SK-N-SH (cell line): ENCODE measurements at regions not wholly inside any gene's neighbourhood (a gene's known extent, or its start where the extent isn't known, plus 50 kb on each side); places are given as distances from the start of the nearest gene placed in this dataset.

Experiments used
- CTCF ChIA-PET: fragments of 300-600, 350-600 bp; formaldehyde crosslinking; extraction: SDS; loops from one replicate; lab custom pipeline; 2021; lab: Yijun Ruan, JAX
- POLR2A ChIA-PET: fragments of 350-600 bp; sonication (Branson Sonifier 250); formaldehyde crosslinking; extraction: SDS; loops from one replicate; lab custom pipeline; 2020; ENCODE audit warnings: antibody characterized with exemption, inconsistent platforms; lab: Yijun Ruan, JAX
- DNase-seq: peaks from one replicate; pipeline ENCODE4 v3.0.0; 2012
- H2AFZ ChIP-seq: fragments of 200-600 bp; sonication (generic); 2 replicates; pipeline ENCODE4 v1.8.1; 2016; ENCODE audit warnings: antibody characterized with exemption, mild to moderate bottlenecking, low read depth
- H3F3A ChIP-seq: fragments of 200-600 bp; sonication (generic); replicated peaks from 2 replicates; pipeline ENCODE3; 2016; ENCODE audit warnings: antibody characterized with exemption, mild to moderate bottlenecking; ENCODE audit not compliant: insufficient read depth
- H3K27ac ChIP-seq, 2 experiments: fragments of 200-500 bp in 1 of 2; fragments of 200-600 bp in 1 of 2; sonication (Bioruptor generic) in 1 of 2; sonication (generic), shearing (Covaris generic) in 1 of 2; 2 replicates each; pipeline versions ENCODE4 v1.5.1 to v1.6.1; 2014 to 2016; ENCODE audit warnings: low read depth in 2 of 2, inconsistent platforms in 1 of 2, low read length in 1 of 2, mild to moderate bottlenecking in 1 of 2, mixed read lengths in 1 of 2
- H3K27me3 ChIP-seq: fragments of 200-600 bp; sonication (generic), shearing (Covaris generic); 2 replicates; pipeline ENCODE4 v1.6.1; 2016; ENCODE audit warnings: mixed run types; ENCODE audit not compliant: insufficient read depth
- H3K36me3 ChIP-seq, 2 experiments: fragments of 200-500 bp in 1 of 2; fragments of 200-600 bp in 1 of 2; sonication (Bioruptor generic) in 1 of 2; sonication (generic) in 1 of 2; replicated peaks in 1 of 2; 2 replicates each; pipeline versions ENCODE3 to v1.5.1; 2014 to 2016; ENCODE audit warnings: low read length in 1 of 2, mild to moderate bottlenecking in 1 of 2; ENCODE audit not compliant: insufficient read depth in 2 of 2, control insufficient read depth in 1 of 2
- H3K4me1 ChIP-seq, 2 experiments: fragments of 200-500 bp in 1 of 2; fragments of 200-600 bp in 1 of 2; sonication (Bioruptor generic) in 1 of 2; sonication (generic), shearing (Covaris generic) in 1 of 2; 2 replicates each; pipeline versions ENCODE4 v1.5.1 to v1.6.1; 2014 to 2016; ENCODE audit warnings: low read depth in 1 of 2, low read length in 1 of 2, mixed run types in 1 of 2; ENCODE audit not compliant: insufficient read depth in 2 of 2, control insufficient read depth in 1 of 2
- H3K4me2 ChIP-seq: fragments of 200-600 bp; sonication (generic), shearing (Covaris generic); 2 replicates; pipeline ENCODE4 v1.6.1; 2017; ENCODE audit warnings: mixed run types
- H3K4me3 ChIP-seq, 2 experiments: fragments of 200-500 bp in 1 of 2; fragments of 200-600 bp in 1 of 2; sonication (Bioruptor generic) in 1 of 2; sonication (generic), shearing (Covaris generic) in 1 of 2; 2 replicates each; pipeline versions ENCODE4 v1.5.1 to v1.8.1; 2014 to 2016; ENCODE audit warnings: low read depth in 2 of 2, inconsistent platforms in 1 of 2, low read length in 1 of 2, mild to moderate bottlenecking in 1 of 2, mixed read lengths in 1 of 2, moderate library complexity in 1 of 2
- H3K79me2 ChIP-seq: fragments of 200-600 bp; sonication (generic); 2 replicates; pipeline ENCODE4 v1.8.1; 2017; ENCODE audit warnings: mild to moderate bottlenecking; ENCODE audit not compliant: insufficient read depth
- H3K9ac ChIP-seq: fragments of 200-600 bp; sonication (generic); 2 replicates; pipeline ENCODE4 v1.6.1; 2017; ENCODE audit warnings: mixed run types
- H3K9me2 ChIP-seq: fragments of 200-600 bp; sonication (generic); 2 replicates; pipeline ENCODE4 v1.6.1; 2017; ENCODE audit warnings: mixed run types
- H3K9me3 ChIP-seq: fragments of 200-600 bp; sonication (generic); 2 replicates; pipeline ENCODE4 v1.6.1; 2017; ENCODE audit warnings: mixed run types, mild to moderate bottlenecking, moderate library complexity
- H4K20me1 ChIP-seq: fragments of 200-600 bp; sonication (generic); 2 replicates; pipeline ENCODE4 v1.6.1; 2017; ENCODE audit warnings: mild to moderate bottlenecking, mixed run types; ENCODE audit not compliant: insufficient read depth
- EZH2phosphoT487 ChIP-seq: fragments of 200-600 bp; sonication (generic); IDR thresholded peaks from 2 replicates; pipeline ENCODE4 v1.6.1; 2017; ENCODE audit warnings: low read depth, mixed run types, mild to moderate bottlenecking, antibody characterized with exemption, moderate library complexity, borderline replicate concordance
- FOSL2 ChIP-seq: IDR thresholded peaks from 2 replicates; pipeline ENCODE4 v1.4.0; 2012; ENCODE audit warnings: low read depth, mild to moderate bottlenecking, moderate library complexity, borderline replicate concordance
- FOXM1 ChIP-seq: IDR thresholded peaks from 2 replicates; pipeline ENCODE4 v1.4.0; 2012; ENCODE audit warnings: low read depth, mild to moderate bottlenecking
- GATA2 ChIP-seq: sonication (generic); formaldehyde crosslinking; IDR thresholded peaks from 2 replicates; pipeline ENCODE4 v1.5.0; 2020; ENCODE audit warnings: mild to moderate bottlenecking, missing genetic modification reagents
- JUND ChIP-seq: IDR thresholded peaks from 2 replicates; pipeline ENCODE4 v1.4.0; 2012
- MAX ChIP-seq: IDR thresholded peaks from 2 replicates; pipeline ENCODE4 v1.4.0; 2012; ENCODE audit warnings: low read depth
- MEF2A ChIP-seq: IDR thresholded peaks from 2 replicates; pipeline ENCODE4 v1.4.0; 2012; ENCODE audit warnings: low read depth, borderline replicate concordance
- MXI1 ChIP-seq: IDR thresholded peaks from 2 replicates; pipeline ENCODE4 v1.6.1; 2012; ENCODE audit warnings: mild to moderate bottlenecking, low read depth, low read length, improper control_type of control experiment
- NRF1 ChIP-seq: IDR thresholded peaks from 2 replicates; pipeline ENCODE4 v1.6.1; 2012; ENCODE audit warnings: low read depth, mild to moderate bottlenecking, low read length
- POLR2AphosphoS5 ChIP-seq: IDR thresholded peaks from 2 replicates; pipeline ENCODE4 v1.6.1; 2012; ENCODE audit warnings: low read depth, low read length
- SMC3 ChIP-seq: IDR thresholded peaks from 2 replicates; pipeline ENCODE4 v1.6.1; 2012; ENCODE audit warnings: low read depth, low read length, improper control_type of control experiment
- TCF12 ChIP-seq: IDR thresholded peaks from 2 replicates; pipeline ENCODE4 v1.4.0; 2012
- WGBS: methylation state at CpG from one replicate; pipeline ENCODE4 v1.1.6; 2017; ENCODE audit warnings: low lambda C conversion rate; 5-methylcytosine and 5-hydroxymethylcytosine counted together
- TF ChIP-seq, protein P1 (sequence below): fragments of 200-600 bp; sonication (generic); IDR thresholded peaks from 2 replicates; pipeline ENCODE4 v1.6.1; 2017; ENCODE audit warnings: antibody characterized with exemption, mild to moderate bottlenecking, moderate library complexity
- TF ChIP-seq, protein P2 (sequence below): IDR thresholded peaks from 2 replicates; pipeline ENCODE4 v1.6.1; 2012; ENCODE audit warnings: mild to moderate bottlenecking, low read depth, low read length, moderate library complexity
- TF ChIP-seq, protein P3 (sequence below): fragments of 150-350 bp; IDR thresholded peaks from 2 replicates; pipeline ENCODE4 v1.6.1; 2016; ENCODE audit warnings: mild to moderate bottlenecking, low read depth, low read length
- TF ChIP-seq, protein P4 (sequence below): IDR thresholded peaks from 2 replicates; pipeline ENCODE4 v1.4.0; 2012; ENCODE audit warnings: low read depth, borderline replicate concordance

DNA sequence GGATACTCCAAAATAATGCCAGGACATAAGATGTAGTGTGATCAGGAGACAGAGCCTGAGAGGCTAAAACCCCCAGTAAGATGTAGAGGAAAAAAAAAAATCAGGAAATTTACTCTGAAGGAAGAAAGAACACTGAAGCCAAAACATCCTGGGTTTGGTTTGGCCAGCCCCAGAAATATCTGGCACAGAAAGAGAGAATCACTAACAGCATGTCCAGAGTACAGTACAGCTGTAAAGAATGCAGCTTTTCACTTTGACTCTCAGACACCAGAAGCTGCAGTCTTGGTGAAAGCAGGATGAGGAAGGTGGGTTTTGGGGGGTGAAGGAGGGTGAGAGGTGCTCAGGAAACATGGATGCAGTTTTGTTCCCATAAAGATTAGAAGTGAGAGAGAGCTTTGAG is 1577.7 kb upstream of the ACVR2A start:
- Histone ChIP-seq H3K4me1 (no peaks in the 10 kb centered on the region), H3K9me3 (no peaks in the 10 kb centered on the region), H3K9ac (no peak overlapping the region), H3F3A (no peaks in the 10 kb centered on the region), H3K79me2 (no peaks in the 10 kb centered on the region), H3K36me3 (no peaks in the 10 kb centered on the region), H3K9me2 (no peaks in the 10 kb centered on the region), H3K4me2 (peak overlapping the region; percentile 23; the same call in 1 of the 2 replicates), H3K27me3 (no peaks in the 10 kb centered on the region), H2AFZ (peak overlapping the region; percentile 71), H3K27ac (no peak overlapping the region), H3K4me3 (no peak overlapping the region), H4K20me1 (no peaks in the 10 kb centered on the region)
- DNase-seq, result no peak
- ChIA-PET POLR2A (no interaction called here), CTCF (no interaction called here)
- TF ChIP-seq FOSL2 (no peak), FOXM1 (no peak), MAX (no peak), MXI1 (no peak), TCF12 (no peak), SMC3 (no peak), POLR2AphosphoS5 (no peak), EZH2phosphoT487 (no peak), MEF2A (no peak)
- TF ChIP-seq, protein P1, sequence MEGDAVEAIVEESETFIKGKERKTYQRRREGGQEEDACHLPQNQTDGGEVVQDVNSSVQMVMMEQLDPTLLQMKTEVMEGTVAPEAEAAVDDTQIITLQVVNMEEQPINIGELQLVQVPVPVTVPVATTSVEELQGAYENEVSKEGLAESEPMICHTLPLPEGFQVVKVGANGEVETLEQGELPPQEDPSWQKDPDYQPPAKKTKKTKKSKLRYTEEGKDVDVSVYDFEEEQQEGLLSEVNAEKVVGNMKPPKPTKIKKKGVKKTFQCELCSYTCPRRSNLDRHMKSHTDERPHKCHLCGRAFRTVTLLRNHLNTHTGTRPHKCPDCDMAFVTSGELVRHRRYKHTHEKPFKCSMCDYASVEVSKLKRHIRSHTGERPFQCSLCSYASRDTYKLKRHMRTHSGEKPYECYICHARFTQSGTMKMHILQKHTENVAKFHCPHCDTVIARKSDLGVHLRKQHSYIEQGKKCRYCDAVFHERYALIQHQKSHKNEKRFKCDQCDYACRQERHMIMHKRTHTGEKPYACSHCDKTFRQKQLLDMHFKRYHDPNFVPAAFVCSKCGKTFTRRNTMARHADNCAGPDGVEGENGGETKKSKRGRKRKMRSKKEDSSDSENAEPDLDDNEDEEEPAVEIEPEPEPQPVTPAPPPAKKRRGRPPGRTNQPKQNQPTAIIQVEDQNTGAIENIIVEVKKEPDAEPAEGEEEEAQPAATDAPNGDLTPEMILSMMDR, result no peak
- TF ChIP-seq, protein P2, sequence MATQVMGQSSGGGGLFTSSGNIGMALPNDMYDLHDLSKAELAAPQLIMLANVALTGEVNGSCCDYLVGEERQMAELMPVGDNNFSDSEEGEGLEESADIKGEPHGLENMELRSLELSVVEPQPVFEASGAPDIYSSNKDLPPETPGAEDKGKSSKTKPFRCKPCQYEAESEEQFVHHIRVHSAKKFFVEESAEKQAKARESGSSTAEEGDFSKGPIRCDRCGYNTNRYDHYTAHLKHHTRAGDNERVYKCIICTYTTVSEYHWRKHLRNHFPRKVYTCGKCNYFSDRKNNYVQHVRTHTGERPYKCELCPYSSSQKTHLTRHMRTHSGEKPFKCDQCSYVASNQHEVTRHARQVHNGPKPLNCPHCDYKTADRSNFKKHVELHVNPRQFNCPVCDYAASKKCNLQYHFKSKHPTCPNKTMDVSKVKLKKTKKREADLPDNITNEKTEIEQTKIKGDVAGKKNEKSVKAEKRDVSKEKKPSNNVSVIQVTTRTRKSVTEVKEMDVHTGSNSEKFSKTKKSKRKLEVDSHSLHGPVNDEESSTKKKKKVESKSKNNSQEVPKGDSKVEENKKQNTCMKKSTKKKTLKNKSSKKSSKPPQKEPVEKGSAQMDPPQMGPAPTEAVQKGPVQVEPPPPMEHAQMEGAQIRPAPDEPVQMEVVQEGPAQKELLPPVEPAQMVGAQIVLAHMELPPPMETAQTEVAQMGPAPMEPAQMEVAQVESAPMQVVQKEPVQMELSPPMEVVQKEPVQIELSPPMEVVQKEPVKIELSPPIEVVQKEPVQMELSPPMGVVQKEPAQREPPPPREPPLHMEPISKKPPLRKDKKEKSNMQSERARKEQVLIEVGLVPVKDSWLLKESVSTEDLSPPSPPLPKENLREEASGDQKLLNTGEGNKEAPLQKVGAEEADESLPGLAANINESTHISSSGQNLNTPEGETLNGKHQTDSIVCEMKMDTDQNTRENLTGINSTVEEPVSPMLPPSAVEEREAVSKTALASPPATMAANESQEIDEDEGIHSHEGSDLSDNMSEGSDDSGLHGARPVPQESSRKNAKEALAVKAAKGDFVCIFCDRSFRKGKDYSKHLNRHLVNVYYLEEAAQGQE, result no peak

- CTCF ChIA-PET, result interaction anchor here (0.5 kb wide), 1 partner anchor 53 kb away, joined by 3 read pairs; no protein-coding TSS in a partner anchor
Observed at GRCh38 chr2:146265656-146266055, 1579.2 kb upstream of the ACVR2A start.

More at GRCh38 chr2:146265656-146266055, 1579.2 kb upstream of the ACVR2A start:
- Histone ChIP-seq H3K9me2 (no peaks in the 10 kb centered on the region), H3K4me1 (no peaks in the 10 kb centered on the region), H3K79me2 (no peaks in the 10 kb centered on the region), H3K4me3 (no peak overlapping the region), H3K36me3 (no peaks in the 10 kb centered on the region), H3K4me2 (no peak overlapping the region), H3K9ac (no peak overlapping the region), H4K20me1 (no peaks in the 10 kb centered on the region), H3K9me3 (no peaks in the 10 kb centered on the region), H2AFZ (0 out of 2 replicates have a peak overlapping the region, but pooled peaks have one; percentile 4), H3F3A (no peaks in the 10 kb centered on the region), H3K27me3 (no peaks in the 10 kb centered on the region), H3K27ac (no peak overlapping the region)
- DNase-seq, result no peak
- TF ChIP-seq NRF1 (no peak), JUND (no peak), GATA2 (CRISPR knock-in tag) (no peak), MXI1 (no peak)
- TF ChIP-seq, protein P1, result no peak
- TF ChIP-seq, protein P3, sequence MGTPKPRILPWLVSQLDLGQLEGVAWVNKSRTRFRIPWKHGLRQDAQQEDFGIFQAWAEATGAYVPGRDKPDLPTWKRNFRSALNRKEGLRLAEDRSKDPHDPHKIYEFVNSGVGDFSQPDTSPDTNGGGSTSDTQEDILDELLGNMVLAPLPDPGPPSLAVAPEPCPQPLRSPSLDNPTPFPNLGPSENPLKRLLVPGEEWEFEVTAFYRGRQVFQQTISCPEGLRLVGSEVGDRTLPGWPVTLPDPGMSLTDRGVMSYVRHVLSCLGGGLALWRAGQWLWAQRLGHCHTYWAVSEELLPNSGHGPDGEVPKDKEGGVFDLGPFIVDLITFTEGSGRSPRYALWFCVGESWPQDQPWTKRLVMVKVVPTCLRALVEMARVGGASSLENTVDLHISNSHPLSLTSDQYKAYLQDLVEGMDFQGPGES, result no peak
- TF ChIP-seq, protein P4, sequence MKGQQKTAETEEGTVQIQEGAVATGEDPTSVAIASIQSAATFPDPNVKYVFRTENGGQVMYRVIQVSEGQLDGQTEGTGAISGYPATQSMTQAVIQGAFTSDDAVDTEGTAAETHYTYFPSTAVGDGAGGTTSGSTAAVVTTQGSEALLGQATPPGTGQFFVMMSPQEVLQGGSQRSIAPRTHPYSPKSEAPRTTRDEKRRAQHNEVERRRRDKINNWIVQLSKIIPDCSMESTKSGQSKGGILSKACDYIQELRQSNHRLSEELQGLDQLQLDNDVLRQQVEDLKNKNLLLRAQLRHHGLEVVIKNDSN, result no peak
- POLR2A ChIA-PET, result no interaction called here
- WGBS, result 51% methylated on average over 6 of the region's 6 CpGs
